HG03378 (cell line): ENCODE measurements at regions not wholly inside any gene's neighbourhood (a gene's known extent, or its start where the extent isn't known, plus 50 kb on each side); places are given as distances from the start of the nearest gene placed in this dataset.
"Not testable (repeated sequence)": the region's sequence is repeated elsewhere in the genome, so short reads cannot be mapped to it uniquely, and the experiment has no call there.

Experiments used
- ATAC-seq: cut with Tn5 transposase; IDR thresholded peaks from one replicate; pipeline ENCODE4 v1.9.1; 2021; ENCODE audit warnings: mild to moderate bottlenecking, moderate library complexity; ENCODE audit not compliant: unreplicated experiment

DNA sequence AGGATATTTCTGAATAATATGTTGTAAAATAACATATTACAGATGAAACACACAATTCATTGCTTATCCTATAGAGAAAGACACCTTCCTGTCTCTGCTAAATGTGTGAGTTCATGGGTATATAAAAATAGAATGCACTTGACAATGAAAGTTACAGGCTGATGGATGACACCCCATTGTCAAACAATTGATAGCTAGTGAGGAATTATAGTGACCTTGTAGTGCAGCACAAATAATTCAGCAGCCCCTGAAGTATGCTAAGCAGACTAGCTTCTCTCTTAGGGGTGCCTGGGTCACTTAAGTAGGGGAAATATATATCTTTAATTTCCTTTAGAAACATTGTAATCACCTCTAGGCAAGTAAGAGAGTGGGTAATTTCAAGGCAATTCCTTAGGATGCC lies 826.2 kb downstream of the CDH8 start:
- ATAC-seq: no peak

DNA sequence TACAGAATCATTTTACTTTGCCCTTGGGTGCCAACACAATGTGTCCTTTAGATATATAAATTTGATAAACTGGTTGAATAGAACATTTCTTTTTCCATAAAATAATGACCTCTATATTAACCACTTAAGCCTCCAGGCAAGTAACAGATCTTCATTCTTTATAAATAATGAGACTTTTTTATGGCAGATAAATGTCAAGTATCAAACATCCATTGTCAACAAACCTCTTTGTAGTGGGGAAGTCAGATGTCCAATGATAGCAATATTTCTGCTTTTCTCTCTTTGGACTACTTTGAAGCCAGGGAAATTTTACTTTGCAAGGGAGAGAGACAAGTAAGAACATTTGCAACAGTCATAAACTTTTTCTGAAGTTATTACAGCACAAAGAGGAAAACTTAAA lies 841.2 kb downstream of the CDH8 start:
- no peak for ATAC-seq

DNA sequence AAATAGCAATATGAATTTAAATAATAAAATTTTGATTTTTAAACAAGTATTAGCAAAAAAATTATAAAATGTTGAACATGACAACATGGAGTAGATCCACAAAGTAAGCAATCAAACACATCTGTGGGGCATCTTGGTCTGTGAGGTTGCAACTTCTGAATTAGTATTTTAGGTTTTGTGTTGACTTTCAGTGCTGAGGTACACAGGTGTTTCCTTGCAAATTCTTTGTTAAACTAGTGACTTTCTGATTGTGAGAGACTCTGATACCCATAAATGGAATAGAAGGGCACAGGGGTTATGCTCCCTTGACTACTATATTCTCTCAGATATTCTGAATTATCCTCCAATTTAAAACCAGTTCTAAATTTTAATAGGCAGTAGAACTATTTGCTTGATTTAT lies 841.7 kb downstream of the CDH8 start:
- ATAC-seq: no peak

DNA sequence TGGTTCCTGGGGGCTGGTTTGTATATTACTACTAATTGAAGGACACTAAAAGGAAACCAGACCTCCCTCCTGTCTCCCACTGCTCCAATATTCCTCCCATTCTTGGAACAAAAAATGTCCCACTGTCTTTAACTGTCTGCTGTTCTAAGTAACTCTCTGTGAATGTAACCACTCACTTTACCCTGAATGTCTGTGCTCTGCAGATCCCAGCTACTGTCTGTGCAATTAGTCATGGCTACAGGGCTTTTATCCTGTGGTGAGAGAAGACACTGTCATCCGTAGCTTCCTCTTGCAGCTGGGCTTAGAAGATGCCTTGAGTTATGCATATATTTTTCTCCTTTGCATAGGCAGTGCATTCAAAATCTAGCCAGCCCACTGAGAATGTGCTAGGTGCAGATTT lies 853.8 kb downstream of the CDH8 start:
- no peak for ATAC-seq

DNA sequence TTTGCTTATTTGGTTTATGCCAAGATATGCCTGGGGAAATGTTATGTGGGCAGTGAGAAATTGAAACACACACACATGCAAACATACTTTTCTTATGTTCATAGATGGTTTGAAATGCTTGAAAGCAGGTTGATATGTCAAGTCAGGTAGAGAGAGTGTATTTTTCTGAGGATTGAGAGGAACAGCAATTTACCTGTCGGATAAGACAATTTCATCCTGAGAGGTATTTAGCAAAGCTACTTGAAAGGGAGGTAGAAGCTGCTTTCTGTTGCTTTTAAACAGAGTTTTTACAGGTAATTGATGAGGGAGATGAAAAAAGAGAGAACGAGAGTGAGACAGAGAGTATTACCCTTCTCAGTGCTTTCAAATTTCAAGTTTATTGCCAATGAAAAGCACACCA lies 854.3 kb downstream of the CDH8 start:
- no peak for ATAC-seq

DNA sequence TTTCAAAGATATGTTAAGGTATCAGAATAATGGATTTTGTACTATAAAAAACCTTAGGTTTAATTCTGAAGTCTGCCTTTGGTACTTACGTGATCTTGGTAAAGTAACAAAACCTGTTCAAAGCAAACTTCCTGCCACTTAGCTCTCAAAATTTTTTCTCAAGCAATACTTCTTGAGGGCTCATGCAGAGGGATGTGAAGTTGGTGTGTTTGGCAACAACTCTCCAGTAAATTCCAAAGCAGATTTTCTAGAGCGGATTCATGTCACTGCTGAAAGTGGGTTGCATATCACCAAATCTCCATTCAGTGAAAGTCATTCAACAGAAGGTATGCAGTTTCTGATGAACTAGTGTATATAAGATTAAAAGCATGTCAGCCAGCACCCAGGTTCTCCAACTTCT lies 856.7 kb downstream of the CDH8 start:
- no peak for ATAC-seq

DNA sequence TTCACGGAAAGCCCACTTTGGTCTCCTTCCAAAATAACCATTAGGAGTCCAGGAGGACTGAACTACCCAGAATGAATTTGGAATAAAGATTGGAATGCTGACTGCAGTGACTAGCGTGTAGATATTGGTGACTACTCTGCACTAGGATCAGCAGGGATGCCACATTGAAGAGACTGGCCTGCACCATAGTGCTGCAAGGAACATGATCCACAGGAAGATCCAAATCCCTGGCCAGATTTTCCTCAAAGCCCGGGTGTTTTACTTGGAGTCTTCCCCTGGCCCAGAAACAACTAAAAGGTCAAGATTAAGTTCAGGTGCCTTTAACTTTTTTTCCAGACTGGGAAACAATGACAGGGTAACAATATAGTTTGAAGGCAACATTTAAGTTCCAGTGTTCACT lies 870.4 kb downstream of the CDH8 start:
- no peak for ATAC-seq

DNA sequence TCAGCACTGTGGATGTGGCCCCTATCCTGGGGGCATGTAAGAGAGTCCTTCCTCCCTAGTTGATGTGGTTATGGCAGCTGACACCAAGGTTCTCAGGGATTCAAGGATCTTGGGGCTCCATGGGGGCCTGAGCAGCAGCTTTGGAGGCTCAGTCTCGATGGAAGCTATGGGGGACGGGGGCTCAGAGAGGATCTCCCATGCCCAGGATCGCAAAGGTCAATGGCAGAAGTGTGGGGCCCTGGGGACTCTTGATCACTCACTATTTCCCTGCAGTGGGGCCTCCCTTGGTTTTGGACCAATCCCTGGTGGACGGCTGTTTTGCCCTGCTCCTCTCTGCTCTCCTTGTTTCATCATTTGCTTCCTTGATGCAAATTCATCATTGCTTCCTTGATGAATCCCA lies 885.9 kb downstream of the CDH8 start:
- no peak for ATAC-seq

DNA sequence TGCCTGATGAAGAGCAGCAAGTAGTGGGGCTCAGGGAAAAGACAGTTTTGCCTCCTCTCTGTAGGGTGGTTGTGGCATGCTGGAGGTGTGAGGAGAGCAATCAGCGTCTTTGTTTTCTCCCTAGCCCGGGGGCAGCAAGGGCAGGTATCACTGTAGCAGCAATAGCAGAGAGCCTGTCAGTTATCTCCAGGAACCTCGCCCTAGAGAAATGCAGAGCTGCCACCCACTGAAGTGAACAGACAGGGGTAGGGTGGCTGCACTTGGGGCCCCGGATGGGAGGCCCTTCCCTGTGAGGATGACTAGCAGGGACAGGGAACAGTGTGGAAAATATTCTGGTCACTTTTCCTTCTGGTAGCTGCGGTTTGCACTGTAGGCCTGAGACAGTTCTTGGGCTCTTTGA lies 886.5 kb downstream of the CDH8 start:
- no peak for ATAC-seq

DNA sequence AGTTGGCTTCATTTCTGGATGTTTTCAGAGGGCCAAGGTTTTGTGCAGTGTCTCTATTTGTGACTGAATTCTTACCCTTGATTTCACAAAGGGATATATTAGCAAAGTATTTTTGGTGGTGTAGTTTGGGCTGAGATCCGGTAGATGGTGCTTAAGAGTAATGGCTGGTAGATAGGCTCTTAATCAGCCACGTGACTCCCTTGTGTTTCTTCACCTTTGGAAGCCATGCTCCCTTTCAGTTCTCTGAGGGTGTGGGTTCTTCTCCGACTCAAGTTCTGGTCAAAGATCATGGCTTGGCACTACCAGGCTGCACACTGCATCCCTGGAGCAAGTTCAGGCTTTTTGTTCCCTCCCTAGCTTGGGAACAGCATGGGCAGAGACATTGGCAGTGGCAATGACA lies 887.3 kb downstream of the CDH8 start:
- ATAC-seq: no peak

DNA sequence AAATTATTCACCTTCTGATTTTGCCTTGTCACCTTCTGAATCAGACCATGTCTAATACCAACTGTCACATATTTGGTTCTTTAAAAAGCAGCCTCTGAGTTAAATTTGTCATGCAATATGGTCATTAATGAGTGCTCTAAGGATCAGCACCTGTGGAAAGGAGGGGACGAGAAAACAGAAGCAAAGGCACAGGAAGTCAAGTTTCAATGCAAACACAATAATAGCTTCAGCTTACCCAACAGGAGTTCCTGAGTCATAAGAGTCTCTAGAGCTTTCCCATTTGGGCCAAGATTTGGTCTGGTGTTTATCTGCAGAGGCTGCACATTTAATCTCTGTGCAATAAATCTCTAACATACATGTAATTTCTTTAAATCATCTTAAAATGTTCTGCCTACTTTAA lies 889.8 kb downstream of the CDH8 start:
- ATAC-seq: no peak

DNA sequence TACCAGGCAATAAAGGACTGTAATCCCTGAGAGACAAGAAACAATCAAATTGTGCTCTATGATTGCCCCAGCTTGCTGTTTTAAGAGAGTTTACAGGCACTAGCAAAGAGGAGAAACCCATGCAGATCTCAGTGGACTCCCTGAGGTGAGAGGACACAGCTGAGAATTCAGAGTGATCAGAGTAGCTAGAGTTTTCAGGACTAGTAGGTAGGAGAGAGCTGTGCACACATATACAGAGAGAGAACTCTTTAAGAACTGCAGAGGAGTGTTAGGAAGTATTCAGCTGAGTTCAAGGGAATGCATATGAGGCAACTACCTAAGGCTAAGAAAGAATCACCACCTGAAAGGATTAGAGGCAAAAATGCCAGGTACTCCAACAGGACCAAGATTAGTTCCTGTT lies 904.8 kb downstream of the CDH8 start:
- no peak for ATAC-seq

DNA sequence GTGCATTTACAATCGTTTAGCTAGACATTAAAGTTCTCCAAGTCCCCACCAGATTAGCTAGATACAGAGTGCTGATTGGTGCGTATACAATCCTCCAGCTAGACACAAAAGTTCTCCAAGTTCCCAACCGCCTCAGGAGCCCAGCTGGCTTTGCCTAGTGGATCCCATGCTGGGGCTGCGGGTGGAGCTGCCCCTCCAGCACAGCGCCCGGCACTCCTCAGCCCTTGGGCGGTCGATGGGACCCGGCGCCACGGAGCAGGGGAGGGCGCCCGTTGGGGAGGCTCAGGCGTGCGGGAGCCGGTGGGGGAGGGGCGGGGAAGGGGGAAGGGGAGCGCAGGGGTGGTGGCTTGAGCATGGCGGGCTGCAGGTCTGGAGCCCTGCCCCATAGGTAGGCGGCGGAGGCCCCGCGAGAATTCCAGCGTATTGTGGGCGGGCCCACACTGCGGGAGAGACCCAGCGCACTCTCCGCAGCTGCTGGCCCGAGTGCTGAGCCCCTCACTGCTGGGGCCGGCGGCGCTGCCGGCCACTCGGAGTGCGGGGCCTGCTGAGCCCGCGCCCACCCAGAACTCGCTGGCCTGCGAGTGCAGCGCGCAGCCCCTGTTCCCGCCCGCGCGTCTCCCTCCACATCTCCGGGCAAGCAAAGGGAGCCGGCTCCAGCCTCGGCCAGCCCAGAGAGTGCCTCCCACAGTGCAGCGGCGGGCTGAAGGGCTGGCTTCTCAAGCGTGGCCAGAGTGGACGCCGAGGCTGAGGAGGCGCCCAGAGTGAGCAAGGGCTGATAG lies 907.5 kb downstream of the CDH8 start:
- no peak for ATAC-seq

DNA sequence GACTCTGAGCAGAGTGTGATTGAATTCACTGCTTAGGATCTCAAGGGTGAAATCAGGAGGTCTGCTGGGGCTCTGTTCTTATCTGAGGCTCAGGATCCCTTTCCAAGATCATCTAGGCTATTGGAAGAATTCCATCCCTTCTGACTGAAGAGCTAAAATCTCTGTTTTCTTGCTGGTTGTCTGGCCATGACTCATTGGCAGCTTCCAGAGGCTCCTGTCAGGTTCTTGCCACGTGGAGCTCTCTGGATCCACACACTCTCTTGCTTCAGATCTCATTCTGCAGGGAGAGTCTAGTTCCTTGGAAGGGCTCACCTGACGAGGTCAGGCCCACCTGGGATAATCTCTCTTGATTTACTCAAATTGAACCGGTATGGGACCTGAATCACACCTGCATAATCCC lies 930.7 kb downstream of the CDH8 start:
- no peak for ATAC-seq

DNA sequence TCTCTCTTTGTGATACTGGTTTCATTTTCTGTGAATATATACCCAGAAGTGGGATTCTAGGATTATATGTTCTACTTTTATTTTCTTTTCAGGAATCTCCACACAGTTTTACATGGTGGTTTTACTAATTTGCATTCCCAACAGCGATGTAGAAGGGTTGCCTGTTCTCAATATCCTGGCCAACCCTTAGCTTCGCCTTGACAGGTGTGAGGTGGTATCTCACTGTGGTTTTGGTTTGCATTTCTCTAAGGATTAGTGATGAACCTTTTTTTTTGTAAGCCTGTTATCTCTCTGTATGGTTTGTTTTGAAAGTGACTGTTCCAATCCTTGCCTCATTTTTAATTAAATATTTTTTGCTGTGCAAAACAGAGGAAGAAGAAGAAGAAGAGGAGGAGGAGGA lies 937.7 kb downstream of the CDH8 start:
- no peak for ATAC-seq

DNA sequence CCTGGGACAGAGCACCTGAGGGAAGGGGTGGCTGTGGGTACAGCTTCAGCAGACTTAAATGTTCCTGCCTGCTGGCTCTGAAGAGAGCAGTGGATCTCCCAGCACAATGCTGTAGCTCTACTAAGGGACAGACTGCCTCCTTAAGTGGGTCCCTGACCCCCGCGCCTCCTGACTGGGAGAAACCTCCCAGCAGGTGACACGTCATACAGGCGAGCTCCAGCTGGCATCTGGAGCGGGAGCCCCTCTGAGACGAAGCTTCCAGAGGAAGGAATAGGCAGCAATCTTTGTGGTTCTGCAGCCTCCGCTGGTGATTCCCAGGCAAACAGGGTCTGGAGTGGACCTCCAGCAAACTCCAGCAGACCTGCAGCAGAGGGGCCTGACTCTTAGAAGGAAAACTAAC lies 944.9 kb downstream of the CDH8 start:
- not testable (repeated sequence) for ATAC-seq

DNA sequence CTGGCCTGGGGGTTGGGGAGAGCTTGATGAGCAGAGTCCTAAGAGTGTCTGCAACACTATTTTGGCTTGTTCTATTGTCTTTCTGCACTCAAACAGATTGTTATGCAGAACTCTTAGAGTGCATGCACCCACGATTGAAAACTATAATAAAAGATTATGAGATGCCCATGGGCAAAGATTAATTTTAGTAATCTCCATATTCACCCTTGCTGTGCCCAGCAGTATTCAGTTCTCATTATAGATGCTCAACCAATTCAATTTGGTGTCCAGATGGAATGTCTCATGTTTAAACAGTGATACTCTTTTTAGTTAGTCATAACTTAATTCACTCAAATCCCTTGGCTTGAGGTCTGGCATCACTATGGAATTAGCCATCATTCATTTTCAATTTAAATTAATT lies 952.5 kb downstream of the CDH8 start:
- no peak for ATAC-seq

DNA sequence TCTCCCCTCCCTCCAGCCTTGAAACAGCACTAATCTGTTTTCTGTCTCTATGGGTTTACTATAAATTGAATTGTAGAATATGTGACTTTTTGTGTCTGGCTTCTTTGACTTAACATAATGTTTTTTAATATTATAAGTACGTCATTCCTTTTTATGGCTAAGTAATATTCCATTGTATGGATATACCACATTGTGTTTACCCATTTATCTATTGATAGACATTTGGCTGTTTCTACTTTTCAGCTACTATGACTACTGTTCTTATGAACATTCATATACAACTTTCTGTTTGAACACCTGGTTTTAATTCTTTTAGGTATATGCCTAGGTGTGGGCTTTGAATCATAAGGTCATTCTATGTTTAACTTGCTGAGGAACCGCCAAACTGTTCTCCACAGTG lies 961.9 kb downstream of the CDH8 start:
- ATAC-seq: no peak

DNA sequence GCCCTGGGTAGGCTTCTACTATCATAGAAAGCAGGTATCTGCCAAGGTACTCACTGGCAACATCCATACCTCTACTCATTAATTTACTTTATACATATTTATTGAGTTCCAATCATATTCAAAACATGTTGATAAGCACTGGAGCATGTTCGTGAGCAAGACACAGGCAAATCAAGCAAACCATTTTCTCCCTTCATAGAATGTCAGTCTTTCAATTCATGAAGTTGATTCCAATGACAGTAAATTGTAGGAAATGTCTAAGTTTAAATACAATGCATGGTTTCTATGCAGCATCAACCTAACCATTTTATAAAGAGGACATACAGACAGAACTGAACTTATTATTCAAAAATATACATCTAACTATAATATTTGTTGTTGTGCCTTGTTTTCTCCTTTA lies 978.6 kb downstream of the CDH8 start:
- no peak for ATAC-seq

DNA sequence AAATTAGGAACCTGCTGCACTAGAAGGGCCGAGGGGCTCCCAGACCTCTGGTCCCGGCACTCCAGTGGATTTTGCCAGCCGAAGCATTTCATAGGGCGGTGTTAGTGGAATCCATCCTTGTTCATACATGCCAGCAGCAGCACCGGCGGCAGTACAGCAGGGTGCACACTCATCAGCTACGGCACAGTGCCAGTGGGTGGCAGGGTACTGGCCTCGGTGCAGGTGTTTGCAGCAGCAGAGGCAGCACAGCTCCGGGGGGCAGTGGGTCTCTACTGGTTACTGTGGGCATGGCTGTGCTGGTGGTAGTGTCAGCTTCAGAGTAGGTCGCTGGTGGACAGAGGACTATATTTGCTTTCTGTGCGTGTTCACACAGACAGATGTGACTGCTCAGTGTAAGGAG lies 985.7 kb downstream of the CDH8 start:
- ATAC-seq: no peak

DNA sequence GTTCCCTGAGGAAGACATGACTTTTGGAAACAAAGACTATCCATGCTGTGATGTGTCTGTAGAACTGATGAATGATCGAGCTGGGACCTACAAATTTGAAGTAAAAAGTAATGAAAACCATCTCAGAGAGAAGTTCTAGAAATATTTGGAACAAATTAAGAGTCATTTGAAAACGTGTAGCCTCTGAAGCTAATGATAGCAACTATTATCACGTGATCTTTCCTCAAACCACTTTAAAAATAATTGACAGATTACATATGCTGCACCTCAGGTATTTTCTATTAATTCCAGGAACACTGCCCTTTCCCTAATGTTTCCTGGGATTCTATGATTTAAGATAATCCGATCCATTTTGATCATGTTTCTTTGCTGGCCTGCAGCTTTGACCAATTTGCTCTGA lies 990.3 kb downstream of the CDH8 start:
- no peak for ATAC-seq

DNA sequence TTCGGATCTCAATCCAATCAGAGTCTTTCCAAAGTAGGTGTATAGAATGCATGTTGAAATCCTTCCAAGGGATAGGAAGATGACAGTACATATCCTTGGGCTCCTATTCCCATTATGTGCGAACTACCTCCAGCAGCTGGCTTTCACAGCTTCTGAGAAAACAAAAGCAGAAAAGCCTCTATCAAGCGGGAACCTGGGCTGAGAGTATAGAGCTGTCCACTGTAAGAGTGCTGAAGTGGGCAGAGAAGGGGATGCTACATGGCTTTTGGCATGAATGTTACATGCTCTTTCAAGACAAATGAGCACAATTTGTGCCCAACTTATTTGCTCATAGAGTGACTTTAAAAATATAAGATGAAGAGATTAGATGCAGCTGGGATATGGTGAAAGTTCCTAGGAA lies 993.5 kb downstream of the CDH8 start:
- no peak for ATAC-seq

DNA sequence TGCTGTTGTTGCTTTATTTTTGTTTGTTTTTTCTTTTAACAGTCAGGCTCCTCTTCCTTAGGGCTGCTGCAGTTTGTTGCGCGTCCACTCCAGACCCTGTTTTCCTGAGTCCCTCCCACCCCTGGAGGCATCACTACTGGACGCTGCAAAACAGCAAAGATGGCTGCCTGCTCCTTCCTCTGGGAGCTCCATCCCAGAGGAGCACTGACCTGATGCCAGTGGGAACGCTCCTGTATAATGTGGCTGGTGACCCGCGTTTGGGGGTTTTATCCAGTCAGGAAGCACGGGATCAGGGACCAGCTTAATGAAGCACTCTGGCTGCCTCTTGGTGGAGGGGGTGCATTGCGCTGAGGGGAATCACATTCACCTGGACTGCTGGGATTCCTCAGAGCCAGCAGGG lies 1005.6 kb downstream of the CDH8 start:
- no peak for ATAC-seq
